G401.6 (cell line): ENCODE measurements at regions not wholly inside any gene's neighbourhood (a gene's known extent, or its start where the extent isn't known, plus 50 kb on each side); places are given as distances from the start of the nearest gene placed in this dataset.
"Not testable (repeated sequence)": the region's sequence is repeated elsewhere in the genome, so short reads cannot be mapped to it uniquely, and the experiment has no call there.

Experiments
- FAIRE-seq: peaks from 2 replicates; lab custom pipeline; 2012; peaks lifted over from hg19 to GRCh38; lab: Jason Lieb, UNC

DNA sequence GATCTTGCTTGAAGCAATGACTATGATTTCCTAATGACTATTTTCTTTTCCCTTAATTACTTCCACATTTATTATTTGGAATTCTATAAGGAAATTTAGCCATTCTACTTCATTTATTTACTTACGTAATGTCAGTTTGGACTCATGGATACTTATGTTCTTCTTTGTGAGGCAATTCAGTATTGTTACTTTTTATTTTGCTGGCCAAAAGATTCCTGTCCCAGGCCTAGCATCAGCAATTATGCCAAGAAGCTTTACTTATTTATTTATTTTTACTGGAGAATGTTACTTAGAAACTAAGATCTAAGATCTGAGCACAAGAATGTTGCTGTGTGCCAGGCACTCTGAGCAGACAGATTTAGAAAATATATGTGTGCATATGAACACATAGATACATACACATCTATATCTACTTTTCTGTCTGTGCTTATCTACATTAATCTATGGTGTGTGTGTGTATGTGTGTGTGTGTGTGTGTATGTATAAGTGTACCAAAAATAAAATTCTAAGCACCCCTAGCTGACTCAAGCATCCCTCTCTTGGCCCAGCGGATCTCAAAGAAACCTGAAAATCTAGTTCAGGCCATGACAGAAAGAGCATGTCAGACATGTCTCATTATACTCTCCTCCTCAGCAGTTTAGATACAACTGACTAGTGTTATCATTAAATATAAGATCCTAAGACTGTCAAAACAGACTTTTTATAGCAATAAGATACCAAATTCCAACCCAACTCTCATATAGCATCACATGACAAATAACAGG is 640.0 kb upstream of the GJE1 start:
- FAIRE-seq, result no peak

DNA sequence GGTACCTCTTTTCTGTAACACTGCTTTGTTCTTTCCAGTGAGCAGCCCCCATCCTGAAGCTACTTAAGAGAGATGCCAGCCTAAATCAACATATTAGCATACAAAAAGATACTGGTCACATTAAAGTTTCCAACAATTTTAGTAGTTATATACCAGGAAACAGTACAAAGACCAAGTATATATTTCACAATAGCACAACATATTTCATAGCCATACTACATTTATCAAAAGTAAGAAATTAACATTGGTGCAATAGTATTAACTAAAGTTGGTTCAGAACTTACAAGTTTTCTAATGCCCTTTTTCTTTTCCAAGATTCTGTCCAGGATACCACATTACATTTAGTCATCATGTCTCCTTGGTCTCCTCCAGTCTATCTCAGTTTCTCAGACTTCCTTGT is 641.0 kb upstream of the GJE1 start:
- no peak for FAIRE-seq

GRCh38 chr6:141490982-141491381 is 641.7 kb upstream of the GJE1 start:
- no peak for FAIRE-seq

- no peak for FAIRE-seq
Observed at GRCh38 chr6:141488488-141488887, 644.2 kb upstream of the GJE1 start.

- FAIRE-seq, result no peak
Observed at GRCh38 chr6:141486942-141487341, 645.8 kb upstream of the GJE1 start.

DNA sequence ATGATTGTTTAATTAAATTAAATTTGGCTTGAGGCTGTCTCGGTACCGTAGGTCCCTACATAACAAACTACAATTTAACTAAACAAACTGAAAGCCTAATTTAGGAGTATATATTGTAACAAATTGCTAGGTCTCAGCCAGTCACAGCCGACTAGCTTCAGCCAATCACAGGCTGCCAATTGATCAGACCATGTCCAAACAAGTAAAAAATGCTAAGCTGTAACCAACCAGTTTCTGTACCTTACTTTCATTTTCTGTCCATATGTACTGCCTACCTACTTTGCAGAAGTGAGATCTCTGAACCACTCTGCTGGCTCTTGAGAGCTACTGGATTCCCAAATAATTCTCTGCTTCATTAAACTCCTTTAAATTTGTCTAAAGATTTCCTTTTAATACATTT is 648.0 kb upstream of the GJE1 start:
- FAIRE-seq, result no peak

- FAIRE-seq, result no peak
Observed at GRCh38 chr6:141483598-141484061, 649.1 kb upstream of the GJE1 start.

GRCh38 chr6:141482796-141483597 is 649.7 kb upstream of the GJE1 start:
- FAIRE-seq, result no peak

GRCh38 chr6:141475259-141475658 is 657.5 kb upstream of the GJE1 start:
- no peak for FAIRE-seq

DNA sequence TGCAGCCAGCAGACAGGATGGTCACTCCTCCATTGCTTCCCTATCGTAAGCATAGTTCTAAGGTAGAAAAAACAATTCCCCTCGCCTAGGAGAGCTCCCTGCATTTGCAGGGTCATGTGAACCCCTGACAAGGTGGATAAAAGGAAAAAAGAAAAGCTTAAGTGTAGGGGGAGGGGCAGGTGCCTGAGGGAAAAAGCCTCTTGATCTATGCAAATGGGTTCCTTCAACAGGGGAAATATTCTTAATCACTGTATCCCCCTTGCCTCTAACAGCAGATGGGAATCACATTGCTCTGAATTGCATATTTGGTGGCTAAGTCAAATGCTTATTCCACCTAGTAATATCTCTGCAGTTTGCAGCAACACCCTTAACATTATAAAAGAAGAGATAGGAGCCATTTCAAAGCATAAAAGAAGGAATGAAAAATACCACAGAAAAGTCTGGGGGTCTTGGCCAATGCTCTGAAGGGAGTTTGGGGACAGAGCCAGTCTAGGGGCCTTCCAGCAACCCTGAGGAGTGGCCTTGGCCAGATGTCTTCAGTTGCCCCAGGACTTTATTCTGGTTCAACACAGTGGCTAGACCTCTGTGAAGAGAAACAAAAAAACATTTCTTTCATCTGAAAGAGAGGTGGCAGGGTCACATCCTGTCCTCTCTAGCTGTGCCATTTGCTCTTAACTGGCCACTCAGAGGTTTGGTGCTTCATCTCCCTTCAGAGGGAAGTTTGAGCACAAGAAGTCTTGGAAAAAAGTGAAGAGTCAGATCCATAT is 660.4 kb upstream of the GJE1 start:
- no peak for FAIRE-seq

GRCh38 chr6:141470810-141471209 is 661.9 kb upstream of the GJE1 start:
- no peak for FAIRE-seq

- no peak for FAIRE-seq
Observed at GRCh38 chr6:141467881-141468280, 664.8 kb upstream of the GJE1 start.

DNA sequence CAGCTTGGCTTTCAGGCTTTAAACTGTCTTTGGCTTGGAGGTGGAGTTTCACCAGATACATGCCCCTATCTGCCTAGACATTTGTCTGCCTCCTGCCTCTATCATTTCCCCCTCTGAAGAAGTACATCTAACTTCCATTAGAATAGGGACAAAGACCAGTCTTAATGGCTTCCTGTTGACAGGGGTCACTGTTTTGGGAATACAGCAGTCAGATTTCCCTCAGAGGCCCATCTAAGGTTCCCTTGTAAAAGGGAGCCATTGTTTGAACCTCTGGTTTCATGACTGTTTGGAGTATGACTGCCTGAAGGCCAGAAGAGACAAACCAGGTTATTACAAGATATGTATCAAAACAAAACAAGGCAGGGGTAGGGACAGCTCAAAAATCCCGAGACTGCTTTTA is 665.7 kb upstream of the GJE1 start:
- no peak for FAIRE-seq

DNA sequence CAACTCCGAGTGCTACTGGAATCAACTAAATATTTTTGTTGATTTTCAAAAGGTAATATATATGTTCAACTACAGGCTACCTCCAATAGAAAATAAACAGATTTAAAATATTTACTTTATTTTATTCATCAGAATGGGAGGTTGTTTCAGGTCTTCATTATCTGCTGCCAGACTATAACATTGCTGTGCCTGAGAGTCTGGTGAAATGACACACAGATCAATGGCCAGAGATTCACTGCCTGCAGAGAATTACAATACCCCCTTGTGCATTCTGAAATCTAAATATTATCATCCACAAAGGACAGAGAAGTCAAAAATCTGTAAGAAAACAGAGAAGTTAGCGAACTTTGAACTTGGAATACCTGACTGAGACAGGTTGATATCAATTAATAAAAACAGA is 667.8 kb upstream of the GJE1 start:
- no peak for FAIRE-seq

GRCh38 chr6:141464490-141464889 is 668.2 kb upstream of the GJE1 start:
- FAIRE-seq, result no peak

DNA sequence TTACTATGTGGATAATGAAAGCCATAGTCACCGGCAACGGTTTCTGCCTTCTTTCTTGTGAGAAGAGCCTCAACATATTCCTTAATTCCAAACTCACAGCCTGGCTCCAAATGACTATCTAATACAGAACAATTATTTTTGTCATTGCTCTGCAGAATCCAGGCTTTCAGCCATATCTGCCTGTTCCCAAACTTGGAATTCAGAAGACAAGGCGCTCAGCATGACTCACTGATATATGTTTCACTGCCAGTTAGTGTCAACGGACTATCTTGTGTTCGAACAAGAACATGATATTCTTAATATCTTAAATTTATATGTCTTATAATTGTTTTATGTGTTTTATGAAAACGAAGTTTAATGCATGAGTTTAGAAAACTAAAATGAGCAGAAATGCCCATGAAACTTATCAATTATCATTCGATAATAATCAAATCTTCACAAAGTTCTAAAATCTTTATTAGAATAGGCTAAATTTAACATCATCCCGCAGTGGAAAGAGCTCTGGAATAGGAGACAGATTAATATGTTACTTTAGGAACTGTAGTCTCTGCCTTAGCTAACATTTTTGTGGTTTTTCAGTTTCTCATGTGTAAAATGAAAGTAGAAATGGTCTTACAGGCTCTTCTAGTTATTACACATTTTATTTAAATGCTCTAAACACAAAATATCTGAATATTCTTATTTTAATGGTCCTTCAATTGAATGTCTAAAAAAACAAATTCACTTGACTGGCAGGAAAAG is 669.3 kb upstream of the GJE1 start:
- no peak for FAIRE-seq

- no peak for FAIRE-seq
Observed at GRCh38 chr6:141460743-141461484, 671.8 kb upstream of the GJE1 start.

DNA sequence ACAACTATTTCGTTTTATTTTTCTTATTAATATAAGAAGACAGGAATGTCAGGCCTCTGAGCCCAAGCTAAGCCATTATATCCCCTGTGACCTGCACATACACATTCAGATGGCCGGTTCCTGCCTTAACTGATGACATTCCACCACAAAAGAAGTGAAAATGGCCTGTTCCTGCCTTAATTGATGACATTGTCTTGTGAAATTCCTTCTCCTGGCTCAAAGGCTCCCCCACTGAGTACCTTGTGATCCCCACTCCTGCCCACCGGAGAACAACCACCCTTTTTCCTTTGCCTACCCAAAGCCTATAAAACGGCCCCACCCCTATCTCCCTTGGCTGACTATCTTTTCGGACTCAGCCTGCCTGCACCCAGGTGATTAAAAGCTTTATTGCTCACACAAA is 672.5 kb upstream of the GJE1 start:
- FAIRE-seq, result not testable (repeated sequence)

DNA sequence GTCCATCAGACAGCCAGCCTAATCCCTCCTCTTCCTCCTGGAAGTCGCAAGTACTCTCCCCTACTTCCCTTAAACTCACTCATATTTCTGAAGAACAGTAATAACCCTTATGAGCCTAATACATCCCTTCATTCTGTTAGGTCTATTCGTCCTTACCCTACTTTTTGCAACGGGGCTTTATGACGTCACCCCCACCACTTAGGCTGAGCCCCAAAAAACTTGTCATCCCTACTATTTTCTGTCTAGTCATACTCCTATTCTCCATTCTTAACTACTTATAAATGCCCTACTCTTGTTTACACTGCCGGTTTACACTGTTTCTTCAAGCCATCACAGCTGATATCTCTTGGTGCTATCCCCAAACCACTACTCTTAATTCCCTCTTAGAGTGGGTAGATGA is 674.7 kb upstream of the GJE1 start:
- FAIRE-seq, result not testable (repeated sequence)

GRCh38 chr6:141452354-141452686 is 680.4 kb upstream of the GJE1 start:
- FAIRE-seq, result no peak

DNA sequence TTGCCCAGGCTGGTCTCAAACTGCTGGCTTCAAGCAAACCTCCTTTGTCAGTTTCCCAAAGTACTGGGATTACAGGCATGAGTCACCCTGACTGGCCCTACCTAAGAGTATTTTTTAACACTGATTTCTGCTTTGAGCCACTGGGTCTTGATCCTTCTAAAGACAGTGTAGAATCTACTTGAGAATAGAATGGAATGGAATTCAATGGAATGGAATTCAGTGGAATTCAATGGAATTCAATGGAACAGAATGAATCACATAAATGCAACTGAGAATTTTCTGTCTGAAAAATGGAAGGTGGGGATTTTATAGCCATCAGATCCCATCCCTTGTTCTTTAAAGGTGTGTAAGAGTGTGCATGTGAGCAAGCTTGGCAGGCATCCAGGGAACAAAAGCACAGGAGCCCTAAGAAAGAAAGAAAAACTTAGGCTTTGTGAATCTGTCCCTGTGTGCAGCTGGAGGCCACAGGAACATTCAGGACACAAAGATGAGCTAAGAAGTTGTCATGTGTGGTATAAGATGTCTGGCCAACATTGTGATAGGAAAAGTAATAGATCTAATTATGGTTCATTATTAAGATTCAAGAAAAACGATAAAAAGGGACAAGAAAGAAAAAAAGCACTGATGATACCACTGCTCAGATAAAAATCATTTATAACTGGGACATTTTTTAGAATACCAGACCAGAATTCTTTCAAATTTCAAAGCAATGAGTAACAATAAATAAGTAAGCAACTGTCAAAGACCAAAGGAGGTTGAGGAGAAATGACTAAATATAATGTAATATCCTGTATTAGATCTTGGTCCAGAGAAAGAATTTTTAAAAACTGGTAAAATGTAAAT is 681.0 kb upstream of the GJE1 start:
- no peak for FAIRE-seq
